Hepatocyte (in vitro differentiated cells): ENCODE measurements at regions not wholly inside any gene's neighbourhood (a gene's known extent, or its start where the extent isn't known, plus 50 kb on each side); places are given as distances from the start of the nearest gene placed in this dataset.

Source experiments
- CTCF ChIP-seq: fragments of 200-600 bp; sonication (generic); IDR thresholded peaks from 2 replicates; pipeline ENCODE4 v1.5.1; 2016; ENCODE audit warnings: antibody characterized with exemption, mild to moderate bottlenecking; ENCODE audit not compliant: poor library complexity
- EZH2 ChIP-seq: fragments of 200-600 bp; sonication (generic); IDR thresholded peaks from 2 replicates; pipeline ENCODE4 v1.6.1; 2016; ENCODE audit warnings: antibody characterized with exemption, mild to moderate bottlenecking, borderline replicate concordance
- EZH2phosphoT487 ChIP-seq: fragments of 200-600 bp; sonication (generic); IDR thresholded peaks from one replicate; pipeline ENCODE4 v1.6.1; 2018; ENCODE audit warnings: antibody characterized with exemption, mild to moderate bottlenecking, low read depth, moderate library complexity; ENCODE audit not compliant: unreplicated experiment, severe bottlenecking

GRCh38 chr3:4223777-4224176, 79.4 kb upstream of the SETMAR start:
- TF ChIP-seq CTCF (no peak), EZH2phosphoT487 (no peak), EZH2 (no peak)
